Stimulated activated CD4-positive, alpha-beta T cell treated with anti-CD3 and anti-CD28 coated beads, TNF-alpha, amount 100 ng/mL, for 24 hours (primary cell): ENCODE measurements at regions not wholly inside any gene's neighbourhood (a gene's known extent, or its start where the extent isn't known, plus 50 kb on each side); places are given as distances from the start of the nearest gene placed in this dataset.

Source experiments
- DNase-seq, 3 experiments: peaks; one replicate each; pipeline ENCODE4 v3.0.0-alpha.2; 2020; ENCODE audit warnings: low read depth in 3 of 3

- no peak for DNase-seq
Observed at GRCh38 chr16:79792664-79793351, 192.3 kb upstream of the MAF start.

DNA sequence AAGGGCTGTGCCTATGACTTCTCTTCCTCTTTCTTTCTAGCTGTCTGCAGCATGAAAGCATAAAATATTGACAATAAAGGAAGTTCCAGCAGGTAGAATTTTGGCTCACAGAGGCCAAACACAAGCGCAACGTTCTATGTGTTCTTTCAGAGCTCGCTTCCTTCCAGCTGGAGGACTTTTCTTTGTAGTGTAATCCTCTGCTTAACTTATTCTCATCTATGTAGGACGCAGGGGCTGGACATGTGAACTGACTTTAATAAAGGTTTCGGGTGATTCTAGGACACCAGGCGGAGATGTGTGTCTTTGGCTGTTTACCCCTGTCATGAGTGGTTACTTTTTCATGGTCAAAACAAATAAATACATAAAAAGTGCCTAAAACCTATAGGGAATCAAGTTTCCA, 191.5 kb upstream of the MAF start:
- no peak for DNase-seq

DNA sequence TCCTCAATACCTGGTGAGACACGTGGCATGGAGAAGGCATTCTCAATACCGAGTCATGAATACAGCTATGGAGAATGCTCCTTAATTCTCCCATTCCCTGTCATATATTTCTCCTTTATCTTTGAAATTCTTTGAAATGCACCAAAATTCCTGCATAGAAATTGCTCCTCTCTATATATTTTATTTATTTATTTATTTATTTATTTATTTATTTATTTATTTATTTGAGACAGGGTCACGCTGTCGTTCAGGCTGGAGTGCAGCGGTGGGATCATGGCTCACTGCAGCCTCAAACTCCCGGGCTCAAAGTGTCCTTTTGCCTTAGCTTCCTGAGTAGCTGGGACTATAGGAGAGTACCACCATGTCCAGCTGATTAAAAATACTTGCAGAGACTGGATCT, 190.3 kb upstream of the MAF start:
- no peak for DNase-seq

DNA sequence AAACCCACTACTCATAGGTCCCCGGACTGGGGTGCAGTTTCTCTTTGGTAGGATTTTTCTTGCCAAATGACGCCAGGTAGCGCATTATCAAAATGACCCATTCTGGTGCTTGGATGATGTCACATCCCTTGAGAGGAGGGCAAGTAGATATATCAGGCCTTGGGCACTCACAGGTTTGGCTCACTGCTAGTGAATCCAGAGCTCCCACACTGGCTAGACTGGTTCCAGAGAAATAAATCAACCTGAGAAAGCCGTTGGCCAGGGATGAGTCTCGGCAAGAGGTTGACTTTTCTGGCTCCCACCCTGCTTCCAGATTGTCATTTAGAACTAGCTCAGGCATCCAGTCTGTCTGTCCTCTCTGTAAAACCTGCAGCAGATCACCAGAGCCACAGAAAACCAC, 188.4 kb upstream of the MAF start:
- no peak for DNase-seq

DNA sequence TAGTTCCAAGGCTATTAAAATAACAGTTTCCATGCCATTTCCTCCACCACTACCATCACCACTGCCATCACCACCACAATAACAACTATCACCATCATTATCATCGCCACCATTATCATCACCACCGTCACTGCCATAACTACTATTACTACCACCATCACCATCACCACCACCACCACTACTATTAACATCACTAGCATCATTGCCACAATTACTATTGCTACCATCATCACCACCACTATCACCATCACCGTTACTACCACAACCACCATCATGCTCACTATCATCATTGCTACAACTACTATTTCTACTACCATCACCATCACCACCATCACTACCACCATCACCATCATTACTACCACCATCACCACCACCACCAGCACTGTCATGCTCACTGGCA, 185.9 kb upstream of the MAF start:
- DNase-seq, result no peak

DNA sequence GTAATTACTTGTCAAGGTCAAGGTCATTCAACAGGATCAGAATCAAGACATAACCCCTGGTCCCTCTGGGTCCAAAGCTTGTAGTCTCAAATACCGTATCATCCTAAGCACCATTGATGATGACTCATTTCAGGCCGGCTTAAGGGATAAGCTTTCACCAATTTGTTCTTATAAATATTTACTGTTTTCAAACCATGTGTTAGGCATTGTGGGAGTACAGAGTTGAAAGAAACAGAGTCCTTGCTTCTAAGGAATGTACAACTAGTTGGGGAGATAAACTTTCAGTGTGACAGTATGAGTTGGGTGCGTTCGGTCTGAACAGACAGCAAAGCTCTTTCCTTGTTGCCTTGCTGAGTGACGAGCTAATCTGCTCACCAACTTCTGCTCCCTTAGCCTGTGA, 183.5 kb upstream of the MAF start:
- DNase-seq, result no peak

DNA sequence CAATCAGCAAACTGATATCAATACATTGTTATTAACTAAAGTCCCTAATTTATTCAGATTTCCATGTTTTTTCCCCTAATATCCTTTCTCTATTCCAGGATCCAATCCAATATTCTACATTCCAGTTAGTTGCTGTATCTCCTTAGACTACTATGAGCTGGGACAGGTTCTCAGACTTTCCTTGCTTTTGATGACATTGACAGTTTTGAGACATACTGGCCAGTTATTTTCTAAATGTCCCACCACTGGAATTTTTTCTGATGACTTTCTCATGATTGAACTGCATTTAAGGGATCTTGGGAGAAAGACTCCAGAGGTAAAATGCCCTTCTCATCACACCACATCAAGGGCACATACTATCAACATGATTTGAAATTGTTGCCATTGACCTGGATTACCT, 177.1 kb upstream of the MAF start:
- DNase-seq, result no peak

GRCh38 chr16:79776243-79776847, 175.8 kb upstream of the MAF start:
- DNase-seq, result no peak

- DNase-seq, result no peak
Observed at GRCh38 chr16:79772784-79773183, 172.2 kb upstream of the MAF start.

DNA sequence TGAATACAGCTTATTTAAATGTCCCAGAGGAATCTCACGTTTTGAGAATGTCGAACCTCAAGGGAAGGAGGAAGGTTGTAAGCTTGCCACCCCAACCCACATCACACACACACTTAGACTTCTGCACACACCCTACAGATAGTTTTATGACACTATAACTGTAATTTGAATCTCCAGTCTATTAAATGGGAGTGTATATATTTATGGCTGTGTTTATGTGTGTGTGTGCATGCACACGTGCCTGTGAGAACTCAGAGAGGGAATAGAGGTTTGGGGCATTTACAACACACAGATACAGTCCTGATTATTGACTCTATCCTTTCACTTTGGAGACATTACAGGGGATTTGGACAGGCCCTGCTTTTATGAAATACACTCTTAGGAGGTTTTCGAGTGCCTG, 171.5 kb upstream of the MAF start:
- DNase-seq, result no peak

- peak; percentile 31 to 75 (median 38) for DNase-seq
Observed at GRCh38 chr16:79770244-79771064, 169.9 kb upstream of the MAF start.

GRCh38 chr16:79769928-79770243, 169.3 kb upstream of the MAF start:
- DNase-seq, result no peak

- no peak for DNase-seq
Observed at GRCh38 chr16:79769270-79769927, 168.9 kb upstream of the MAF start.

- DNase-seq, result no peak
Observed at GRCh38 chr16:79768276-79768970, 167.9 kb upstream of the MAF start.

GRCh38 chr16:79767421-79768275, 167.1 kb upstream of the MAF start:
- no peak for DNase-seq

- no peak for DNase-seq
Observed at GRCh38 chr16:79765901-79766394, 165.4 kb upstream of the MAF start.

DNA sequence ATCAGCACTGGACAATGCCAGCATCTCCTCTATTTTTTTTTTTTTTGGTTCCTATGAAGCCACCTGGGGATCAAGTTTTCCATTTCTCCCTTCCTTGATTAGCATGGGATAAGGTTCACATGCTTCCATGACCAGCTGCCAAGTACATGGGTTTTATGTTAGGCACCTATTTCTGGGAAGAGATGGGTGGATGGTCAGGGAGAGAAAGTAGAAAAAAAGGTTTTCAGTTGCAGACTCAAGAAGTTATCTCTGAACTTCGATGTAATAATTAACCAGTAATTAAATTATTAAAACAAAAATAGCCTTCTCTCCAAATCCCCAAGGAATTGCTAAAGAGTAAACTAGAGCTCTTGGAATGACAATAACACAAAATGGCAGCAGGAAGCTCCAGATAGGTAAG, 164.9 kb upstream of the MAF start:
- DNase-seq, result no peak

DNA sequence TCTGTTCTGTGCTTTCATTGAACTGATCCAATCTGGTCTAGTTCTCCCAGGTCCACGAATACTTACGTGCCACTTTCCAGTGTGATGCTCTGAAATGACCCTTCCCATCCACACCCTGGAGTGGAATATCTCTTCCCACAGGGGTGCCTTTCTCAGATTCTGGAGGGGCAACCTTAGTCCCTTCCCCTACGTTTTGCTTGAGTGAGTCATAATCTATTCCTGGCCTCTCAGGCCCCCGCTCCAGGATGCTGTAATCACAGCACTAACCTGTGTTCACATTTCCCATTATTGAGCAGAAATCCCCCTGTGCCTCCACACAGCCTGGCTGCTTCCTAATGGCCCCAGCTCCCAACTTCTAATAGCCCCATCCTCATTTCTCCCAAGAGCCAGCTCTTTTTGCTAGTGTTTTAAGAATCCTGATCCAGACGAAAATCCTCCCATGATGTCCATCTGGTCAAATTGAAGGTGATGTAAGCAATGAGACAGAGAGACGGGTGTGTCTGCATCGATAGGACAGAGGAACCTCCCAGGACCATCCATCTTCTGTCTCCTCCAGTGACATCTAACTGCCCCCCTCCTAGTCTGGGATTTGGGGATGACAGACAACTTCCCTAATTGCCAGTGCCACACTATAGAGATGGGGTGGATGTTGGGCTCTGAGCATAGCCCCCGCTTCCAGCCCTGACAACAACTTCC, 164.0 kb upstream of the MAF start:
- DNase-seq, result no peak

- DNase-seq, result no peak
Observed at GRCh38 chr16:79762217-79762616, 161.7 kb upstream of the MAF start.

DNA sequence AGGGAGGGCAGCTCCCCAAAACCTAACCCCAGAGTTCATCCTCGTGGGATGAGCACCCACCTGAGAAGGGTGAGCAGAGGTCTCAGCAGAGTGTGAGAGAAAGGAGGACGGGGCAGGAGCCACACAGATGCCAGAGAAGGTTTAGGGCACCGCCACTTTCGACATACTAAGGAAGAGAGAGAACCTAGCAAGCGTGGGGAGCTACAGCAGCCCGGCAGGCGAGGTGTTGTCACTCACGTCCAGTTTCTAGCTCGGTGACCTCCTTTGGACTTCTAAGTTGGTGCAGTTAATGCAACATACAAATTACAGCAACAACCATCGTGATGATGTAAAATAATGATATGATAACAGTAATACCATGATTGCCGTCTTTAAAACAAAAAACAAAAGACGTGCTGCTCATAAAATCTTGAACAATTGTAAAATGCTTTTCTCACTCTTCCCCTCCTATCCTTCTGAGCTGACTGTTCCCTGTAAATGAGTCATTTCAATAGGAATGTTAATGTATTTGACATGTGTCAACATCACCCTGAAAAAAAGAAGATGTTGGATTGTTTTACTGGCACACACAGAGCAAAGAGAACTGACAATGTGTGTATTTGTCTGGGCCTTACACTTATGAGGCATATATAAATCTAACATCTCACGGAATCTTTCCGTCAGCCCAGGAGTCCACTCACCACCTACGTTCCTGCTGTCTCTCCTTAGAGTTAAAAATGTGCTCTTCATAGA, 158.2 kb upstream of the MAF start:
- DNase-seq, result no peak
